GM23338 (cell line): ENCODE measurements at regions not wholly inside any gene's neighbourhood (a gene's known extent, or its start where the extent isn't known, plus 50 kb on each side); places are given as distances from the start of the nearest gene placed in this dataset.

Experiments used
- CREB1 ChIP-seq: fragments of 250-450 bp; sonication (Bioruptor Pico); IDR thresholded peaks from 2 replicates; pipeline ENCODE4 v1.5.0; 2020; ENCODE audit warnings: low read depth, mild to moderate bottlenecking, moderate library complexity
- EZH2 ChIP-seq: fragments of 200-600 bp; sonication (generic); IDR thresholded peaks from one replicate; pipeline ENCODE4 v1.8.0; 2017; ENCODE audit warnings: antibody characterized with exemption, mild to moderate bottlenecking, low read depth; ENCODE audit not compliant: unreplicated experiment
- EZH2phosphoT487 ChIP-seq: fragments of 200-600 bp; sonication (generic); IDR thresholded peaks from one replicate; pipeline ENCODE4 v1.8.1; 2018; ENCODE audit warnings: antibody characterized with exemption; ENCODE audit not compliant: unreplicated experiment
- JUNB ChIP-seq: IDR thresholded peaks from one replicate; pipeline ENCODE4 v1.6.1; 2016; ENCODE audit warnings: antibody characterized with exemption; ENCODE audit not compliant: unreplicated experiment
- POLR2AphosphoS5 ChIP-seq: IDR thresholded peaks from 2 replicates; pipeline ENCODE4 v1.6.1; 2016; ENCODE audit warnings: antibody characterized with exemption, low read depth
- STAT1 ChIP-seq: IDR thresholded peaks from one replicate; pipeline ENCODE4 v1.6.1; 2016; ENCODE audit warnings: antibody characterized with exemption; ENCODE audit not compliant: unreplicated experiment
- TF ChIP-seq, protein P1 (sequence below), 2 experiments: fragments of 200-600 bp in 1 of 2; sonication (generic) in 1 of 2; conservative IDR thresholded peaks; 2 replicates each; pipeline versions ENCODE4 v1.5.1 to v1.6.1; 2016 to 2017; ENCODE audit warnings: antibody characterized with exemption in 2 of 2, low read depth in 2 of 2, mild to moderate bottlenecking in 2 of 2, moderate library complexity in 1 of 2
- TF ChIP-seq, protein P2 (sequence below): IDR thresholded peaks from one replicate; pipeline ENCODE4 v1.6.1; 2018; ENCODE audit warnings: antibody characterized with exemption; ENCODE audit not compliant: unreplicated experiment
- TF ChIP-seq, protein P3 (sequence below): fragments of 250-450 bp; sonication (Bioruptor Pico); IDR thresholded peaks from 2 replicates; pipeline ENCODE4 v1.5.0; 2020; ENCODE audit warnings: mild to moderate bottlenecking, moderate library complexity
- TF ChIP-seq, protein P4 (sequence below): IDR thresholded peaks from 2 replicates; pipeline ENCODE4 v1.6.1; 2016; ENCODE audit warnings: antibody characterized with exemption

DNA sequence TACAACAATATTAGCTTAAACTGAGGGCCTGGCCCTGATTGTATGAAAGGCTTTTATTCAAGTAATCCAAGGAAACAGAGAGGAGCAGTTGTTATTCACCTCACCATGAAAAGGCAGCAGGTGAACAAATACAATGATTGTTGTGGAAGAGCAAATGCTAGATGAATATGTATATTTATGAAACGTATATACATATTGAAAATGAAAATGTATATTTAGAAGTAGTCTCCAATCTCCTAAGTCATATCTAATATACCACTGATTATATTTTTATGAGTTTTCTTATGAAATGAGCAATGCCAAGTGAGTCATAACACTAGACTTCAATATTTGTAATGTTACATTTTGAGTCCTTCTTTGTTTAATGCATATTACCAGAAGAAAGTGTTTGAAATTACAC lies 116.2 kb upstream of the KCNMB2 start:
- TF ChIP-seq POLR2AphosphoS5: no peak
- no peak for TF ChIP-seq JUNB
- TF ChIP-seq, protein P1, sequence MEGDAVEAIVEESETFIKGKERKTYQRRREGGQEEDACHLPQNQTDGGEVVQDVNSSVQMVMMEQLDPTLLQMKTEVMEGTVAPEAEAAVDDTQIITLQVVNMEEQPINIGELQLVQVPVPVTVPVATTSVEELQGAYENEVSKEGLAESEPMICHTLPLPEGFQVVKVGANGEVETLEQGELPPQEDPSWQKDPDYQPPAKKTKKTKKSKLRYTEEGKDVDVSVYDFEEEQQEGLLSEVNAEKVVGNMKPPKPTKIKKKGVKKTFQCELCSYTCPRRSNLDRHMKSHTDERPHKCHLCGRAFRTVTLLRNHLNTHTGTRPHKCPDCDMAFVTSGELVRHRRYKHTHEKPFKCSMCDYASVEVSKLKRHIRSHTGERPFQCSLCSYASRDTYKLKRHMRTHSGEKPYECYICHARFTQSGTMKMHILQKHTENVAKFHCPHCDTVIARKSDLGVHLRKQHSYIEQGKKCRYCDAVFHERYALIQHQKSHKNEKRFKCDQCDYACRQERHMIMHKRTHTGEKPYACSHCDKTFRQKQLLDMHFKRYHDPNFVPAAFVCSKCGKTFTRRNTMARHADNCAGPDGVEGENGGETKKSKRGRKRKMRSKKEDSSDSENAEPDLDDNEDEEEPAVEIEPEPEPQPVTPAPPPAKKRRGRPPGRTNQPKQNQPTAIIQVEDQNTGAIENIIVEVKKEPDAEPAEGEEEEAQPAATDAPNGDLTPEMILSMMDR (conservative IDR thresholded peaks at IDR 0.05; ENCODE audit: low read depth in 2 of 2): no peak
- no peak for TF ChIP-seq EZH2
- TF ChIP-seq, protein P2, sequence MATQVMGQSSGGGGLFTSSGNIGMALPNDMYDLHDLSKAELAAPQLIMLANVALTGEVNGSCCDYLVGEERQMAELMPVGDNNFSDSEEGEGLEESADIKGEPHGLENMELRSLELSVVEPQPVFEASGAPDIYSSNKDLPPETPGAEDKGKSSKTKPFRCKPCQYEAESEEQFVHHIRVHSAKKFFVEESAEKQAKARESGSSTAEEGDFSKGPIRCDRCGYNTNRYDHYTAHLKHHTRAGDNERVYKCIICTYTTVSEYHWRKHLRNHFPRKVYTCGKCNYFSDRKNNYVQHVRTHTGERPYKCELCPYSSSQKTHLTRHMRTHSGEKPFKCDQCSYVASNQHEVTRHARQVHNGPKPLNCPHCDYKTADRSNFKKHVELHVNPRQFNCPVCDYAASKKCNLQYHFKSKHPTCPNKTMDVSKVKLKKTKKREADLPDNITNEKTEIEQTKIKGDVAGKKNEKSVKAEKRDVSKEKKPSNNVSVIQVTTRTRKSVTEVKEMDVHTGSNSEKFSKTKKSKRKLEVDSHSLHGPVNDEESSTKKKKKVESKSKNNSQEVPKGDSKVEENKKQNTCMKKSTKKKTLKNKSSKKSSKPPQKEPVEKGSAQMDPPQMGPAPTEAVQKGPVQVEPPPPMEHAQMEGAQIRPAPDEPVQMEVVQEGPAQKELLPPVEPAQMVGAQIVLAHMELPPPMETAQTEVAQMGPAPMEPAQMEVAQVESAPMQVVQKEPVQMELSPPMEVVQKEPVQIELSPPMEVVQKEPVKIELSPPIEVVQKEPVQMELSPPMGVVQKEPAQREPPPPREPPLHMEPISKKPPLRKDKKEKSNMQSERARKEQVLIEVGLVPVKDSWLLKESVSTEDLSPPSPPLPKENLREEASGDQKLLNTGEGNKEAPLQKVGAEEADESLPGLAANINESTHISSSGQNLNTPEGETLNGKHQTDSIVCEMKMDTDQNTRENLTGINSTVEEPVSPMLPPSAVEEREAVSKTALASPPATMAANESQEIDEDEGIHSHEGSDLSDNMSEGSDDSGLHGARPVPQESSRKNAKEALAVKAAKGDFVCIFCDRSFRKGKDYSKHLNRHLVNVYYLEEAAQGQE: no peak
- TF ChIP-seq, protein P3, sequence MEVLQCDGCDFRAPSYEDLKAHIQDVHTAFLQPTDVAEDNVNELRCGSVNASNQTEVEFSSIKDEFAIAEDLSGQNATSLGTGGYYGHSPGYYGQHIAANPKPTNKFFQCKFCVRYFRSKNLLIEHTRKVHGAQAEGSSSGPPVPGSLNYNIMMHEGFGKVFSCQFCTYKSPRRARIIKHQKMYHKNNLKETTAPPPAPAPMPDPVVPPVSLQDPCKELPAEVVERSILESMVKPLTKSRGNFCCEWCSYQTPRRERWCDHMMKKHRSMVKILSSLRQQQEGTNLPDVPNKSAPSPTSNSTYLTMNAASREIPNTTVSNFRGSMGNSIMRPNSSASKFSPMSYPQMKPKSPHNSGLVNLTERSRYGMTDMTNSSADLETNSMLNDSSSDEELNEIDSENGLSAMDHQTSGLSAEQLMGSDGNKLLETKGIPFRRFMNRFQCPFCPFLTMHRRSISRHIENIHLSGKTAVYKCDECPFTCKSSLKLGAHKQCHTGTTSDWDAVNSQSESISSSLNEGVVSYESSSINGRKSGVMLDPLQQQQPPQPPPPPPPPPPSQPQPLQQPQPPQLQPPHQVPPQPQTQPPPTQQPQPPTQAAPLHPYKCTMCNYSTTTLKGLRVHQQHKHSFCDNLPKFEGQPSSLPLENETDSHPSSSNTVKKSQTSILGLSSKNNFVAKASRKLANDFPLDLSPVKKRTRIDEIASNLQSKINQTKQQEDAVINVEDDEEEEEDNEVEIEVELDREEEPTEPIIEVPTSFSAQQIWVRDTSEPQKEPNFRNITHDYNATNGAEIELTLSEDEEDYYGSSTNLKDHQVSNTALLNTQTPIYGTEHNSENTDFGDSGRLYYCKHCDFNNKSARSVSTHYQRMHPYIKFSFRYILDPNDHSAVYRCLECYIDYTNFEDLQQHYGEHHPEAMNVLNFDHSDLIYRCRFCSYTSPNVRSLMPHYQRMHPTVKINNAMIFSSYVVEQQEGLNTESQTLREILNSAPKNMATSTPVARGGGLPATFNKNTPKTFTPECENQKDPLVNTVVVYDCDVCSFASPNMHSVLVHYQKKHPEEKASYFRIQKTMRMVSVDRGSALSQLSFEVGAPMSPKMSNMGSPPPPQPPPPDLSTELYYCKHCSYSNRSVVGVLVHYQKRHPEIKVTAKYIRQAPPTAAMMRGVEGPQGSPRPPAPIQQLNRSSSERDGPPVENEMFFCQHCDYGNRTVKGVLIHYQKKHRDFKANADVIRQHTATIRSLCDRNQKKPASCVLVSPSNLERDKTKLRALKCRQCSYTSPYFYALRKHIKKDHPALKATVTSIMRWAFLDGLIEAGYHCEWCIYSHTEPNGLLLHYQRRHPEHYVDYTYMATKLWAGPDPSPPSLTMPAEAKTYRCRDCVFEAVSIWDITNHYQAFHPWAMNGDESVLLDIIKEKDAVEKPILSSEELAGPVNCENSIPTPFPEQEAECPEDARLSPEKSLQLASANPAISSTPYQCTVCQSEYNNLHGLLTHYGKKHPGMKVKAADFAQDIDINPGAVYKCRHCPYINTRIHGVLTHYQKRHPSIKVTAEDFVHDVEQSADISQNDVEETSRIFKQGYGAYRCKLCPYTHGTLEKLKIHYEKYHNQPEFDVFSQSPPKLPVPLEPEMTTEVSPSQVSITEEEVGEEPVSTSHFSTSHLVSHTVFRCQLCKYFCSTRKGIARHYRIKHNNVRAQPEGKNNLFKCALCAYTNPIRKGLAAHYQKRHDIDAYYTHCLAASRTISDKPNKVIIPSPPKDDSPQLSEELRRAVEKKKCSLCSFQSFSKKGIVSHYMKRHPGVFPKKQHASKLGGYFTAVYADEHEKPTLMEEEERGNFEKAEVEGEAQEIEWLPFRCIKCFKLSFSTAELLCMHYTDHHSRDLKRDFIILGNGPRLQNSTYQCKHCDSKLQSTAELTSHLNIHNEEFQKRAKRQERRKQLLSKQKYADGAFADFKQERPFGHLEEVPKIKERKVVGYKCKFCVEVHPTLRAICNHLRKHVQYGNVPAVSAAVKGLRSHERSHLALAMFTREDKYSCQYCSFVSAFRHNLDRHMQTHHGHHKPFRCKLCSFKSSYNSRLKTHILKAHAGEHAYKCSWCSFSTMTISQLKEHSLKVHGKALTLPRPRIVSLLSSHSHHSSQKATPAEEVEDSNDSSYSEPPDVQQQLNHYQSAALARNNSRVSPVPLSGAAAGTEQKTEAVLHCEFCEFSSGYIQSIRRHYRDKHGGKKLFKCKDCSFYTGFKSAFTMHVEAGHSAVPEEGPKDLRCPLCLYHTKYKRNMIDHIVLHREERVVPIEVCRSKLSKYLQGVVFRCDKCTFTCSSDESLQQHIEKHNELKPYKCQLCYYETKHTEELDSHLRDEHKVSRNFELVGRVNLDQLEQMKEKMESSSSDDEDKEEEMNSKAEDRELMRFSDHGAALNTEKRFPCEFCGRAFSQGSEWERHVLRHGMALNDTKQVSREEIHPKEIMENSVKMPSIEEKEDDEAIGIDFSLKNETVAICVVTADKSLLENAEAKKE (CRISPR knock-in tag): no peak
- no peak for TF ChIP-seq EZH2phosphoT487
- no peak for TF ChIP-seq STAT1
- TF ChIP-seq CREB1 (CRISPR knock-in tag): no peak
- TF ChIP-seq, protein P4, sequence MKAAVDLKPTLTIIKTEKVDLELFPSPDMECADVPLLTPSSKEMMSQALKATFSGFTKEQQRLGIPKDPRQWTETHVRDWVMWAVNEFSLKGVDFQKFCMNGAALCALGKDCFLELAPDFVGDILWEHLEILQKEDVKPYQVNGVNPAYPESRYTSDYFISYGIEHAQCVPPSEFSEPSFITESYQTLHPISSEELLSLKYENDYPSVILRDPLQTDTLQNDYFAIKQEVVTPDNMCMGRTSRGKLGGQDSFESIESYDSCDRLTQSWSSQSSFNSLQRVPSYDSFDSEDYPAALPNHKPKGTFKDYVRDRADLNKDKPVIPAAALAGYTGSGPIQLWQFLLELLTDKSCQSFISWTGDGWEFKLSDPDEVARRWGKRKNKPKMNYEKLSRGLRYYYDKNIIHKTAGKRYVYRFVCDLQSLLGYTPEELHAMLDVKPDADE: no peak
